ENCODE measurements at regions not wholly inside any gene's neighbourhood (a gene's known extent, or its start where the extent isn't known, plus 50 kb on each side); places are given as distances from the start of the nearest gene placed in this dataset.
"Not testable (repeated sequence)": the region's sequence is repeated elsewhere in the genome, so short reads cannot be mapped to it uniquely, and the experiment has no call there.

GRCh38 chrX:47743504-47743903, 84.5 kb upstream of the UXT start:
- H3K9ac ChIP-seq (ENCODE audit: low read length): no peak overlapping the region
- no peaks in the 10 kb centered on the region for H3K4me1 ChIP-seq (ENCODE audit: control insufficient read depth in 2 of 2, insufficient read depth in 2 of 2, low read length in 2 of 2)
- no peaks in the 10 kb centered on the region for H3K36me3 ChIP-seq (replicated peaks in 1 of 2; ENCODE audit: control extremely low read depth in 1 of 2, control insufficient read depth in 1 of 2, extremely low read depth in 1 of 2, insufficient read depth in 2 of 2, low read length in 1 of 2)
- H3K4me2 ChIP-seq (replicated peaks; ENCODE audit: low read depth, low read length, poor library complexity, severe bottlenecking): no peak overlapping the region
- ChIA-PET POLR2A (no interaction called here), CTCF (no interaction called here)
- H3K4me3 ChIP-seq (ENCODE audit: control extremely low read depth in 1 of 5, extremely low read depth in 1 of 5, insufficient read depth in 1 of 5, low read depth in 2 of 5, low read length in 4 of 5): no peak overlapping the region
- H3K9me3 ChIP-seq (ENCODE audit: control extremely low read depth in 1 of 3, control insufficient read depth in 2 of 3, insufficient read depth in 1 of 3, low read length in 2 of 3): no peaks in the 10 kb centered on the region
- H3K4me1 Mint-ChIP-seq: no peaks in the 10 kb centered on the region
- intact Hi-C loops (cut with micrococcal nuclease): no loop called here
- no CpG with 5 or more reads among the region's 2 CpGs for WGBS (ENCODE audit: insufficient coverage)
- H3K79me2 ChIP-seq (ENCODE audit: control insufficient read depth, insufficient read depth, low read length): no peaks in the 10 kb centered on the region
- ATAC-seq (ENCODE audit: low read depth) (no peak), DNase-seq (no peak)
- TF ChIP-seq, protein P1, sequence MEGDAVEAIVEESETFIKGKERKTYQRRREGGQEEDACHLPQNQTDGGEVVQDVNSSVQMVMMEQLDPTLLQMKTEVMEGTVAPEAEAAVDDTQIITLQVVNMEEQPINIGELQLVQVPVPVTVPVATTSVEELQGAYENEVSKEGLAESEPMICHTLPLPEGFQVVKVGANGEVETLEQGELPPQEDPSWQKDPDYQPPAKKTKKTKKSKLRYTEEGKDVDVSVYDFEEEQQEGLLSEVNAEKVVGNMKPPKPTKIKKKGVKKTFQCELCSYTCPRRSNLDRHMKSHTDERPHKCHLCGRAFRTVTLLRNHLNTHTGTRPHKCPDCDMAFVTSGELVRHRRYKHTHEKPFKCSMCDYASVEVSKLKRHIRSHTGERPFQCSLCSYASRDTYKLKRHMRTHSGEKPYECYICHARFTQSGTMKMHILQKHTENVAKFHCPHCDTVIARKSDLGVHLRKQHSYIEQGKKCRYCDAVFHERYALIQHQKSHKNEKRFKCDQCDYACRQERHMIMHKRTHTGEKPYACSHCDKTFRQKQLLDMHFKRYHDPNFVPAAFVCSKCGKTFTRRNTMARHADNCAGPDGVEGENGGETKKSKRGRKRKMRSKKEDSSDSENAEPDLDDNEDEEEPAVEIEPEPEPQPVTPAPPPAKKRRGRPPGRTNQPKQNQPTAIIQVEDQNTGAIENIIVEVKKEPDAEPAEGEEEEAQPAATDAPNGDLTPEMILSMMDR (IDR thresholded peaks at IDR 0.05): no peak
- TF ChIP-seq EZH2 (IDR thresholded peaks at IDR 0.05; ENCODE audit: borderline replicate concordance, insufficient read depth, low read depth, low read length, poor library complexity, severe bottlenecking): no peak
- no peak overlapping the region for H3K4me3 Mint-ChIP-seq
- H3K27me3 ChIP-seq (replicated peaks in 1 of 4; ENCODE audit: control extremely low read depth in 1 of 4, control insufficient read depth in 3 of 4, insufficient read depth in 4 of 4, low read length in 3 of 4): no peaks in the 10 kb centered on the region
- no peak overlapping the region for H3K27ac ChIP-seq (ENCODE audit: low read length in 2 of 2)
- H3K27ac Mint-ChIP-seq: no peak overlapping the region
- H2AFZ ChIP-seq (ENCODE audit: insufficient read depth, low read depth, low read length, poor library complexity, severe bottlenecking): no peak overlapping the region
- no peaks in the 10 kb centered on the region for H3K9me3 Mint-ChIP-seq (ENCODE audit: insufficient read depth)
- H3K27me3 Mint-ChIP-seq: peaks cover 17% of the 10 kb centered on the region
- H4K20me1 ChIP-seq (ENCODE audit: control insufficient read depth, insufficient read depth, low read length, poor library complexity, severe bottlenecking): no peaks in the 10 kb centered on the region

- ATAC-seq (ENCODE audit: low read depth); H2AFZ ChIP-seq (ENCODE audit: insufficient read depth, low read depth, low read length, poor library complexity, severe bottlenecking); CTCF ChIA-PET; H3K27ac ChIP-seq (ENCODE audit: low read length in 2 of 2); H3K27me3 ChIP-seq (replicated peaks in 1 of 4; ENCODE audit: control extremely low read depth in 1 of 4, control insufficient read depth in 3 of 4, insufficient read depth in 4 of 4, low read length in 3 of 4); H3K4me1 ChIP-seq (ENCODE audit: control insufficient read depth in 2 of 2, insufficient read depth in 2 of 2, low read length in 2 of 2); H3K4me3 Mint-ChIP-seq; H3K4me2 ChIP-seq (replicated peaks; ENCODE audit: low read depth, low read length, poor library complexity, severe bottlenecking); POLR2A ChIA-PET; H3K4me3 ChIP-seq (ENCODE audit: control extremely low read depth in 1 of 5, extremely low read depth in 1 of 5, insufficient read depth in 1 of 5, low read depth in 2 of 5, low read length in 4 of 5); H3K4me1 Mint-ChIP-seq; H3K9ac ChIP-seq (ENCODE audit: low read length); H4K20me1 ChIP-seq (ENCODE audit: control insufficient read depth, insufficient read depth, low read length, poor library complexity, severe bottlenecking); H3K27ac Mint-ChIP-seq; DNase-seq; H3K9me3 Mint-ChIP-seq (ENCODE audit: insufficient read depth); H3K36me3 ChIP-seq (replicated peaks in 1 of 2; ENCODE audit: control extremely low read depth in 1 of 2, control insufficient read depth in 1 of 2, extremely low read depth in 1 of 2, insufficient read depth in 2 of 2, low read length in 1 of 2); H3K27me3 Mint-ChIP-seq; H3K9me3 ChIP-seq (ENCODE audit: control extremely low read depth in 1 of 3, control insufficient read depth in 2 of 3, insufficient read depth in 1 of 3, low read length in 2 of 3); H3K79me2 ChIP-seq (ENCODE audit: control insufficient read depth, insufficient read depth, low read length); intact Hi-C loops (cut with micrococcal nuclease): not testable (repeated sequence)
- WGBS (ENCODE audit: insufficient coverage): no CpG with 5 or more reads among the region's 3 CpGs
These were observed 79.9 kb upstream of the UXT start for GRCh38 chrX:47738870-47739269.
